ENCODE measurements at regions not wholly inside any gene's neighbourhood (a gene's known extent, or its start where the extent isn't known, plus 50 kb on each side); places are given as distances from the start of the nearest gene placed in this dataset.
"Not testable (repeated sequence)": the region's sequence is repeated elsewhere in the genome, so short reads cannot be mapped to it uniquely, and the experiment has no call there.

- intact Hi-C loops (cut with DNase I): not testable (repeated sequence)
Observed at GRCh38 chr13:90606921-90607320, 740.6 kb upstream of the MIR17HG start.

GRCh38 chr13:90612391-90612790, 735.1 kb upstream of the MIR17HG start:
- DNase-seq (ENCODE audit: low spot score): no peak
- intact Hi-C loops (cut with DNase I): no loop called here

More at GRCh38 chr13:90606921-90607320, 740.6 kb upstream of the MIR17HG start:
- not testable (repeated sequence) for DNase-seq (ENCODE audit: low spot score)

GRCh38 chr13:90613076-90613795, 734.3 kb upstream of the MIR17HG start:
- DNase-seq (ENCODE audit: low spot score): no peak
- intact Hi-C loops (cut with DNase I): no loop called here

- intact Hi-C loops (cut with DNase I): no loop called here
Observed at GRCh38 chr13:90615236-90615635, 732.3 kb upstream of the MIR17HG start.

GRCh38 chr13:90615767-90616166, 731.7 kb upstream of the MIR17HG start:
- DNase-seq (ENCODE audit: low spot score): no peak
- intact Hi-C loops (cut with DNase I): no loop called here

More at GRCh38 chr13:90615236-90615635, 732.3 kb upstream of the MIR17HG start:
- DNase-seq (ENCODE audit: low spot score): no peak

- DNase-seq (ENCODE audit: low spot score): no peak
- intact Hi-C loops (cut with DNase I): no loop called here
Observed at GRCh38 chr13:90618133-90618532, 729.4 kb upstream of the MIR17HG start.

- DNase-seq (ENCODE audit: low spot score): no peak
- intact Hi-C loops (cut with DNase I): no loop called here
Observed at GRCh38 chr13:90622541-90622940, 724.9 kb upstream of the MIR17HG start.

- DNase-seq (ENCODE audit: low spot score): no peak
- intact Hi-C loops (cut with DNase I): no loop called here
Observed at GRCh38 chr13:90623318-90624011, 724.0 kb upstream of the MIR17HG start.

GRCh38 chr13:90627813-90628212, 719.7 kb upstream of the MIR17HG start:
- intact Hi-C loops (cut with DNase I): no loop called here

DNA sequence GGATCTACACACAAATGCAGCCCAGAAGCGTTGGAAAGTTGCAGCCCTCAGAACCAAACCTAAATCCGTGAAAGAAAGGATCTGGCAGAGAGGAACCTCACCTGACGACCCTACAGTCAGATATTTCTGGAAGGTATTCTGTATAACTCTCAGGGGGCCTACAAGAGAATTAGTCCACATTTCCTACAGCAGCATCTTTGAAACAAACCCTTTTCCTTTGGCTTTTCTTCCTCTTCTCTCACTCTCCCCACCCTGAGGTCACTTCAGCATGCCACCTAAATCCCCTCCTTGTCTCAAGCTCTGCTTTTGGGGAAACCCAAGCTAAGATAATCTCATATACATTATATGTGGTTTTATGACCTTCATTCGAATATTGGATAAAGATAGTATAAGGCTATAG, 719.0 kb upstream of the MIR17HG start:
- intact Hi-C loops (cut with DNase I): no loop called here
- DNase-seq (ENCODE audit: low spot score): no peak

More at GRCh38 chr13:90627813-90628212, 719.7 kb upstream of the MIR17HG start:
- no peak for DNase-seq (ENCODE audit: low spot score)

GRCh38 chr13:90630716-90631115, 716.8 kb upstream of the MIR17HG start:
- DNase-seq (ENCODE audit: low spot score): no peak
- intact Hi-C loops (cut with DNase I): no loop called here

DNA sequence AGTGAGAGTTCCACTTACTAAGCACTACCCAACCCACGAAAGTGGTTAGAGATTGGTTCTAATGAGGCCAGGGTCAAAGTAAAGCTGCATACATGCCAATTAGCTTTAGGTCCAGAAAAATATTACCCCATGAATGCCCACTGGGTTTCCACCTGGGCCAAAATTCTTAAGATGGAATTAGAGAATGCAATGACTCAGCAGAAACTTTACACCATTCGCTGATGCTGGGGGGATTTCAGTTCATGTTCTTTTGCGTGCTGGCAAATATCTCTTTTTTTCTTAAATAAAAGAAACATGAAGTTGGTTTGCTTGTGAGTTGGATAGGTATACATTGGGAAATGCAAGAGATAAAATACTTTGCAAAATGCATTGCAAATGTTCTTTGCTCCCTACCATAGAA, 715.3 kb upstream of the MIR17HG start:
- intact Hi-C loops (cut with DNase I): no loop called here
- DNase-seq (ENCODE audit: low spot score): no peak

GRCh38 chr13:90633849-90634248, 713.6 kb upstream of the MIR17HG start:
- no peak for DNase-seq (ENCODE audit: low spot score)
- intact Hi-C loops (cut with DNase I): no loop called here

DNA sequence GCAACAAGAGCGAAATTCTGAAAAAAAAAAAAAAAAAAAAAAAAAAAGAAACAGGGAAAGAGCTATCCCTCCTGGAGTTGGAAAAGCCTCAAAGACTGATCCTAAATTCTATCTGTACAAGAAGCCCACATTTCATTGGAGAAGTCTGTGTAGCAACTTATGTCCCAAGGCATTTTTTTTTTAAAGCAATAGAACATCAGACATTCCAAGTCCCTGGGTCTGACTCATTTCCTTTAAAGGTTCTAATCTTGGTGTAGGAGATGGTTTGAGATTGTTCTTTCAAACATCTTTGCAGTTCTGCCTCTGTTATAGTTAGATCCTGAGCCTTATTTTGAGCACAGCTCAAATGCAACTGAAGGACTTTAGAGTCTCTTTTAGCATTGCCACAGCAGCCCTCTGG, 706.5 kb upstream of the MIR17HG start:
- intact Hi-C loops (cut with DNase I): no loop called here
- DNase-seq (ENCODE audit: low spot score): no peak

DNA sequence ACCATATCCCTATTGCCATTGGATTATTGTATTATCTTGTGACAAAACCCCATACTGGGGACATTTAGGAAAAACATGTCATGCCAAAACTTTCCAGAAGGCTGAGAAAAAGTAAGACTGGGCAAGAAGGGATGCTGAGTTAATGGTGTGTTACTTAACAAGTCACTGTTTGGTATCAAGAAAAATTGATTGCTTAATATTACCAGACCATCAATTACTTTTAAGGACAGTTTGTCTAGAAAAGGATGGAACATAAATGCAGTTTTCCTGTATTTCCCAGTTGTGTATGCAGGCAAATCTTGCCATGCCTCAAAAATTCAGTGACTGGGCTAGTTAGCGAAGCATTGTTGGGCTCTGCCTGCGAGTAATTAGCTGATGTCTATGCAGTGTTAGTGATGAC, 705.6 kb upstream of the MIR17HG start:
- intact Hi-C loops (cut with DNase I): no loop called here
- no peak for DNase-seq (ENCODE audit: low spot score)

- intact Hi-C loops (cut with DNase I): no loop called here
- DNase-seq (ENCODE audit: low spot score): no peak
Observed at GRCh38 chr13:90645582-90645981, 701.9 kb upstream of the MIR17HG start.

GRCh38 chr13:90648497-90648896, 699.0 kb upstream of the MIR17HG start:
- intact Hi-C loops (cut with DNase I): no loop called here
- no peak for DNase-seq (ENCODE audit: low spot score)

DNA sequence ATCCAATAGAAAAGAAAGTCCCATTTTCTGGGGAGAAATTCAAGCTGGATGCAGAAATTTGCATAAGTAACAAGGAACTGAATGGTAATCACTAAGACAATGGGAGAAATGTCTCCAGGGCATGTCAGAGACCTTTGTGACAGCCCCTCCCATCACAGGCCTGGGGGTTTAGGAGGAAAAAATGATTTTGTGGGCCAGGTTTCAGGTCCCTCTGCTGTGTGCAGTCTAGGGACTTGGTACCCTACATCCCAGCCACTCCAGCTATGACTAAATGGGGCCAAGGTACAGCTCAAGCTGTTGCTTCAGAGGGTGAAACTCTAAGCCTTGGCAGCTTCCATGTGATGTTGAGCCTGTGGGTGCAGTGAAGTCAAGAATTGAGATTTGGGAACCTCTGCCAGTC, 695.5 kb upstream of the MIR17HG start:
- DNase-seq (ENCODE audit: low spot score): no peak
- intact Hi-C loops (cut with DNase I): no loop called here

DNA sequence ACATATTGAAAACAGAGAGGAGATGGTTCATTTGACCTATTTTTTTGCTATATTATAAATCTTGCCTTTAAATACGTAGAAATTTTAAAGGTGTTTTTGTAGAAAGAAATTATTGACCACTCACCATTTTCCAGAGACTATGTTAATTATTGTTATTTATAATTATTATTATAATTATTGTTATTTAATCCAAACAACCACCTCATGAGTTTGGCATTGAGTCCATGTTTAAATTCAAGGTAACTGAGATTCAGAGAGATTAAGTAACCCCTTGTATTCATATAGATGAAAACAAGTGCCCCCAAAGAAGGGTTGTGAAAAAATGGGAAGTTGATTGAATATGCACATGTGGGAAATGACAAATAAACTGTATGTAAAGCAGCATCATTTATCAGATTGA, 692.5 kb upstream of the MIR17HG start:
- DNase-seq (ENCODE audit: low spot score): no peak
- intact Hi-C loops (cut with DNase I): no loop called here

DNA sequence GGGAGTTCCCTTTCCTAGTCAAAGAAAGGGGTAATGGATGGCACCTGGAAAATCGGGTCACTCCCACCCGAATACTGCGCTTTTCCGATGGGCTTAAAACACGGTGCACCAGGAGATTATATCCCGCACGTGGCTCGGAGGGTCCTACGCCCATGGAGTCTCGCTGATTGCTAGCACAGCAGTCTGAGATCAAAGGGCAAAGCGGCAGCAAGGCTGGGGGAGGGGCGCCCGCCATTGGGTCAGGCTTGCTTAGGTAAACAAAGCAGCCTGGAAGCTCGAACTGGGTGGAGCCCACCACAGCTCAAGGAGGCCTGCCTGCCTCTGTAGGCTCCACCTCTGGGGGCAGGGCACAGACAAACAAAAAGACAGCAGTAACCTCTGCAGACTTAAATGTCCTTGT, 683.3 kb upstream of the MIR17HG start:
- intact Hi-C loops (cut with DNase I); DNase-seq (ENCODE audit: low spot score): not testable (repeated sequence)

DNA sequence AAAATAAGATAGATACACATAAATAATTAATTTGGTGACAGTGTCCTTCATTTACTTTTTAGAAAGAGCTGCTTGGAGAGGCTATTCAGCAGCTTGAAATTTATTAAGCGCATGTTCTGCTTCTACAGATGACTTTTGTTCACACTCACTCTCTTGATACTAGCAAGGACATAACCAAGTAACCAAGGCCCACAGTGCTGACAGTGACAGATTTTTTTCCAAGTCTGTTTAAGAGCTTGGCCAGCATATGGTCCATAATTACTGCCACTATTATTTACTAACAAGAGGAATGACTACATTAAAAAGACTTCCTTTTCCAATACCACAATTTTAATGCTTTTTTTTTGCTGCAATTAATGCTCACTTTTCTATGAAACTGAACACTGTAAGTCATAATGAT, 673.7 kb upstream of the MIR17HG start:
- intact Hi-C loops (cut with DNase I): no loop called here
- no peak for DNase-seq (ENCODE audit: low spot score)

Measured in posterior vena cava (tissue), 2 donors.